OCI-LY1 (cell line): ENCODE measurements at regions not wholly inside any gene's neighbourhood (a gene's known extent, or its start where the extent isn't known, plus 50 kb on each side); places are given as distances from the start of the nearest gene placed in this dataset.

Source experiments
- H2AFZ ChIP-seq: fragments of 200-600 bp; sonication (generic), shearing (Covaris generic); 2 replicates; pipeline ENCODE4 v1.6.0; 2014; ENCODE audit warnings: antibody characterized with exemption, mild to moderate bottlenecking, low read length
- H3F3A ChIP-seq: fragments of 200-600 bp; sonication (generic), shearing (Covaris generic); 2 replicates; pipeline ENCODE4 v1.6.0; 2014; ENCODE audit warnings: mild to moderate bottlenecking, antibody characterized with exemption, low read length, moderate library complexity; ENCODE audit not compliant: insufficient read depth
- H3K27ac ChIP-seq: fragments of 200-600 bp; sonication (generic); 2 replicates; pipeline ENCODE4 v1.5.1; 2014; ENCODE audit warnings: low read length, mixed run types, mild to moderate bottlenecking, low read depth; ENCODE audit not compliant: poor library complexity, severe bottlenecking
- H3K27me3 ChIP-seq: fragments of 200-600 bp; sonication (generic); 2 replicates; pipeline ENCODE4 v1.6.0; 2014; ENCODE audit warnings: antibody characterized with exemption, mild to moderate bottlenecking, low read length, moderate library complexity; ENCODE audit not compliant: insufficient read depth
- H3K36me3 ChIP-seq: fragments of 200-600 bp; sonication (generic); 2 replicates; pipeline ENCODE4 v1.6.1; 2014; ENCODE audit warnings: mild to moderate bottlenecking, antibody characterized with exemption, low read length, moderate library complexity, mixed read lengths; ENCODE audit not compliant: insufficient read depth
- H3K4me1 ChIP-seq: fragments of 200-600 bp; sonication (generic); 2 replicates; pipeline ENCODE4 v1.5.1; 2014; ENCODE audit warnings: mild to moderate bottlenecking, low read length, moderate library complexity; ENCODE audit not compliant: insufficient read depth, severe bottlenecking
- H3K4me2 ChIP-seq: fragments of 200-600 bp; sonication (generic), shearing (Covaris generic); 2 replicates; pipeline ENCODE4 v1.6.1; 2014; ENCODE audit warnings: low read length
- H3K4me3 ChIP-seq: fragments of 200-600 bp; sonication (generic); 2 replicates; pipeline ENCODE4 v1.5.1; 2014; ENCODE audit warnings: low read length, low read depth, mild to moderate bottlenecking, mixed read lengths; ENCODE audit not compliant: poor library complexity, severe bottlenecking
- H3K79me2 ChIP-seq: fragments of 200-600 bp; shearing (Covaris generic); 2 replicates; pipeline ENCODE4 v1.6.1; 2016; ENCODE audit warnings: mixed run types, low read length, mixed read lengths; ENCODE audit not compliant: insufficient read depth
- H3K9ac ChIP-seq: fragments of 200-600 bp; sonication (generic), shearing (Covaris generic); 2 replicates; pipeline ENCODE4 v1.6.1; 2014; ENCODE audit warnings: mild to moderate bottlenecking, low read length, mixed read lengths
- H3K9me2 ChIP-seq: fragments of 200-600 bp; sonication (generic), shearing (Covaris generic); 2 replicates; pipeline ENCODE4 v1.6.1; 2014; ENCODE audit warnings: low read depth, mild to moderate bottlenecking, low read length, mixed read lengths
- H3K9me3 ChIP-seq: fragments of 200-600 bp; shearing (Covaris generic); 2 replicates; pipeline ENCODE4 v1.6.1; 2014; ENCODE audit warnings: low read length, mixed read lengths
- H4K20me1 ChIP-seq: fragments of 200-600 bp; sonication (generic), shearing (Covaris generic); 2 replicates; pipeline ENCODE4 v1.6.0; 2016; ENCODE audit warnings: mild to moderate bottlenecking, low read length; ENCODE audit not compliant: insufficient read depth
- EZH2 ChIP-seq: fragments of 200-600 bp; sonication (generic), shearing (Covaris generic); IDR thresholded peaks from 2 replicates; pipeline ENCODE4 v1.8.0; 2017; ENCODE audit warnings: borderline replicate concordance, mixed run types, mild to moderate bottlenecking, antibody characterized with exemption, low read length, moderate library complexity, mixed read lengths
- TF ChIP-seq, protein P1 (sequence below): fragments of 200-600 bp; sonication (generic), shearing (Covaris generic); IDR thresholded peaks from 2 replicates; pipeline ENCODE4 v1.5.1; 2017; ENCODE audit warnings: mild to moderate bottlenecking, antibody characterized with exemption, low read length, moderate library complexity, mixed read lengths

DNA sequence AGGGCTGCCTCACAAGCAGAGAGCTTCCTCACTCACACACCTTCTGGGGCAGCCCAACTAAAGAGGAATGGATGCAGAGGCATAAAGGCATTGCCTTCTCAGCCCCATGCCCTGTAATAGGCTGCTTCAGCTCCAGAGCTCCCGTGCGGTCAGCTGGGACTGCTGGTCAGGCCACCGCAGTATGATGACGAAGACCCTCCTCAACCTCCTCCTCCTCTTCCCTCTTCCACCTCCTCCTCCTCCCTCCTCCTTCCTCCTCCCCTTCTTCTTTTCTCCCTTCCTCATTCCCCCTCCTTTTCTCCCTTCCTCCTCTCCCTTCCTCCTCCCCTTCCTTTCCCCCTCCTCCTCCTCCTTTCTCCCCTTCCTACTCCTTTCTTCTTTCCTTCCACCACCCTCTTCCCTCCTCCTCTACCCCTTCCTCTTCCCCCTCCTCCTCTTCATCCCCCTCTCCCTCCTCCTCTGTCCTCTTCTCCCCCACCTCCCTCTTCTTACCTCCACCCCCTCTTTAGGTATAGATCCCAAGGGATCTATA is 465.3 kb upstream of the CDH4 start:
- no peak for TF ChIP-seq EZH2
- TF ChIP-seq, protein P1, sequence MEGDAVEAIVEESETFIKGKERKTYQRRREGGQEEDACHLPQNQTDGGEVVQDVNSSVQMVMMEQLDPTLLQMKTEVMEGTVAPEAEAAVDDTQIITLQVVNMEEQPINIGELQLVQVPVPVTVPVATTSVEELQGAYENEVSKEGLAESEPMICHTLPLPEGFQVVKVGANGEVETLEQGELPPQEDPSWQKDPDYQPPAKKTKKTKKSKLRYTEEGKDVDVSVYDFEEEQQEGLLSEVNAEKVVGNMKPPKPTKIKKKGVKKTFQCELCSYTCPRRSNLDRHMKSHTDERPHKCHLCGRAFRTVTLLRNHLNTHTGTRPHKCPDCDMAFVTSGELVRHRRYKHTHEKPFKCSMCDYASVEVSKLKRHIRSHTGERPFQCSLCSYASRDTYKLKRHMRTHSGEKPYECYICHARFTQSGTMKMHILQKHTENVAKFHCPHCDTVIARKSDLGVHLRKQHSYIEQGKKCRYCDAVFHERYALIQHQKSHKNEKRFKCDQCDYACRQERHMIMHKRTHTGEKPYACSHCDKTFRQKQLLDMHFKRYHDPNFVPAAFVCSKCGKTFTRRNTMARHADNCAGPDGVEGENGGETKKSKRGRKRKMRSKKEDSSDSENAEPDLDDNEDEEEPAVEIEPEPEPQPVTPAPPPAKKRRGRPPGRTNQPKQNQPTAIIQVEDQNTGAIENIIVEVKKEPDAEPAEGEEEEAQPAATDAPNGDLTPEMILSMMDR: no peak
- no peak overlapping the region for H3K4me3 ChIP-seq
- H3K9me2 ChIP-seq: no peaks in the 10 kb centered on the region
- no peaks in the 10 kb centered on the region for H4K20me1 ChIP-seq
- H3K4me2 ChIP-seq: no peak overlapping the region
- no peaks in the 10 kb centered on the region for H3K4me1 ChIP-seq
- H3K27me3 ChIP-seq: no peaks in the 10 kb centered on the region
- no peak overlapping the region for H3K27ac ChIP-seq
- no peak overlapping the region for H3K9ac ChIP-seq
- H3K9me3 ChIP-seq: no peaks in the 10 kb centered on the region
- H3F3A ChIP-seq: no peaks in the 10 kb centered on the region
- no peak overlapping the region for H2AFZ ChIP-seq
- no peaks in the 10 kb centered on the region for H3K36me3 ChIP-seq
- no peaks in the 10 kb centered on the region for H3K79me2 ChIP-seq

DNA sequence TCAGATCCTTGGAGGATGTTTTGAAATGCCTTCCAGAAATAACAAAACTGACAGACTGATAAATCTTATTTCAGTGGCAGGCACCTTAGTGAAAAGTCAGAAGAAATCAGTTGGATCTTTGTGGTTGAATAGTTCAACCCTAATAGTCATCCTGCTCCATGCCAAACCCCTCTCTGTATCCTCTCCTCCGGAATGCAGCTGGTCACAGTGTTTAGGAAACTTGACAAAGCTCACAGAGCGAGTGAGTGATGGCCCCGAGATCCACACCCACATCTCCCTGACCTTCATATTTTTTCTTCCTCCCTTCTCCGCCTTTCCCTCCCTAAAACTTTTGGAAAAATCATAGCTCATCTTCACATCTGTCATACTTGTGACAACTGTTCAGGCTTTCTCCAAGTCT is 464.8 kb upstream of the CDH4 start:
- no peak overlapping the region for H3K4me3 ChIP-seq
- no peak overlapping the region for H3K27ac ChIP-seq
- H4K20me1 ChIP-seq: no peaks in the 10 kb centered on the region
- no peaks in the 10 kb centered on the region for H3K9me2 ChIP-seq
- H3K4me2 ChIP-seq: no peak overlapping the region
- H3K9ac ChIP-seq: no peak overlapping the region
- no peak overlapping the region for H2AFZ ChIP-seq
- H3K79me2 ChIP-seq: no peaks in the 10 kb centered on the region
- H3K36me3 ChIP-seq: no peaks in the 10 kb centered on the region
- H3K27me3 ChIP-seq: no peaks in the 10 kb centered on the region
- no peaks in the 10 kb centered on the region for H3K4me1 ChIP-seq
- H3F3A ChIP-seq: no peaks in the 10 kb centered on the region
- TF ChIP-seq, protein P1: no peak
- no peak for TF ChIP-seq EZH2
- no peaks in the 10 kb centered on the region for H3K9me3 ChIP-seq

DNA sequence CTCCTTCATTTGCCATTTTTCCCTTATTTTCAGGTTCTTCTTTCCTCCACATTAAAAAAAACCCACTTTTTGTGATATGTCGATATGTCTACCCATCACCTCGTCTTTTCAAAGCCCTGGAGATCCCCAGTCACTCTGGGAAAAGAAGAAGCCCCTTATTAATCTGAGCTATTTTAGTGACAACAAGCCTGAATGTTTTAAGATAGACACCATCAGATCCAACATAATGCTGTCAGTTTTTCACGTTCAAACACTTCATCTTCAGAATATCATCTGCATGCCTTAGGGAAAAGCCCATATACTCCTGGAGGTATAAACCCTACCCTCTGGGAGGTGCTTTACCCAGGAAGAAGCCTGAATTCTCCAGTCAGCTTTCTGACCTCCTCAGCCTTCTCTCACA is 464.0 kb upstream of the CDH4 start:
- Histone ChIP-seq H3K4me2 (no peak overlapping the region), H3K79me2 (no peaks in the 10 kb centered on the region), H3K4me1 (no peaks in the 10 kb centered on the region), H3K27me3 (no peaks in the 10 kb centered on the region), H3K27ac (no peak overlapping the region), H3K9me3 (no peaks in the 10 kb centered on the region), H3K9me2 (no peaks in the 10 kb centered on the region), H3K36me3 (no peaks in the 10 kb centered on the region), H3K4me3 (no peak overlapping the region), H4K20me1 (no peaks in the 10 kb centered on the region), H2AFZ (no peak overlapping the region), H3K9ac (no peak overlapping the region), H3F3A (no peaks in the 10 kb centered on the region)
- TF ChIP-seq, protein P1: no peak
- no peak for TF ChIP-seq EZH2
